ENCODE measurements at regions not wholly inside any gene's neighbourhood (a gene's known extent, or its start where the extent isn't known, plus 50 kb on each side); places are given as distances from the start of the nearest gene placed in this dataset.

- H2BK120ac ChIP-seq (ENCODE audit: low read depth, low read length, poor library complexity, severe bottlenecking): no peak overlapping the region
- peak; percentile 47 for TF ChIP-seq CTCF (conservative IDR thresholded peaks at IDR 0.05)
- peak; percentile 45 for DNase-seq
These were observed 117.9 kb upstream of the PRB2 start for GRCh38 chr12:11513288-11513687.

More at GRCh38 chr12:11513288-11513687, 117.9 kb upstream of the PRB2 start:
- H3T11ph ChIP-seq (ENCODE audit: low read length): no peak overlapping the region
- no peak overlapping the region for H4K8ac ChIP-seq (replicated peaks; ENCODE audit: insufficient read length, low read depth, low read length)
- H2AFZ ChIP-seq (ENCODE audit: low read length): no peak overlapping the region
- H3K9me3 ChIP-seq (ENCODE audit: control insufficient read depth, low read depth, low read length): no peaks in the 10 kb centered on the region
- H3K27ac ChIP-seq (ENCODE audit: insufficient read length, low read depth, low read length): no peak overlapping the region
- no peak overlapping the region for H2BK12ac ChIP-seq (ENCODE audit: insufficient read length, low read depth, low read length)
- no peaks in the 10 kb centered on the region for H3K79me2 ChIP-seq (ENCODE audit: insufficient read depth, low read length)
- no peak overlapping the region for H3K56ac ChIP-seq (ENCODE audit: insufficient read length, low read depth, low read length)
- H3K9ac ChIP-seq (ENCODE audit: extremely low read depth, insufficient read length, low read length): no peak overlapping the region
- H3K4ac ChIP-seq (ENCODE audit: low read depth, low read length): no peak overlapping the region
- H3K36me3 Mint-ChIP-seq (ENCODE audit: insufficient read depth in 1 of 3, low read depth in 3 of 3): no peaks in the 10 kb centered on the region
- H3K4me2 ChIP-seq (ENCODE audit: insufficient read depth, insufficient read length, low read length): no peak overlapping the region
- no peak overlapping the region for H3K4me3 Mint-ChIP-seq
- no peaks in the 10 kb centered on the region for H3K79me1 ChIP-seq (ENCODE audit: insufficient read depth, low read depth, low read length, poor library complexity, severe bottlenecking)
- no peak overlapping the region for H2AK5ac ChIP-seq (ENCODE audit: insufficient read length, low read length)
- no peak overlapping the region for H3K23ac ChIP-seq (ENCODE audit: insufficient read length, low read depth, low read length)
- no peak overlapping the region; a peak in 1 of 7 replicates for H3K27ac Mint-ChIP-seq
- no peak overlapping the region for H3K14ac ChIP-seq (ENCODE audit: insufficient read depth, low read length)
- peaks cover 8% of the 10 kb centered on the region; the same call in 1 of the 2 replicates for H3K4me1 ChIP-seq (ENCODE audit: insufficient read depth, low read length)
- no peak overlapping the region for H4K5ac ChIP-seq (ENCODE audit: insufficient read length, low read depth, low read length)
- H3K27me3 Mint-ChIP-seq (ENCODE audit: low read depth): no peaks in the 10 kb centered on the region; the same call in 1 of the 2 replicates
- no peaks in the 10 kb centered on the region for H3K23me2 ChIP-seq (ENCODE audit: insufficient read length, low read depth, low read length, poor library complexity, severe bottlenecking)
- H2BK5ac ChIP-seq (ENCODE audit: insufficient read length, low read length): no peak overlapping the region
- H4K20me1 ChIP-seq (ENCODE audit: control insufficient read depth, insufficient read depth, insufficient read length): no peaks in the 10 kb centered on the region
- no peak overlapping the region for H3K18ac ChIP-seq (ENCODE audit: insufficient read length, low read depth, low read length)
- peaks cover 0 to 1% of the 10 kb centered on the region in 2 experiments; a peak in 1 of 5 replicates for H3K9me3 Mint-ChIP-seq
- H3K27me3 ChIP-seq (ENCODE audit: insufficient read depth, low read length): no peaks in the 10 kb centered on the region
- no peak overlapping the region for H2BK20ac ChIP-seq (ENCODE audit: low read depth, low read length, poor library complexity, severe bottlenecking)
- no CpG with 5 or more reads among the region's 4 CpGs for WGBS (ENCODE audit: extremely low coverage, insufficient read length, low lambda C conversion rate)
- no peak overlapping the region for H2BK15ac ChIP-seq (ENCODE audit: low read depth, low read length)
- H4K91ac ChIP-seq (ENCODE audit: insufficient read length, low read depth, low read length): no peak overlapping the region
- H3K4me1 Mint-ChIP-seq: peaks cover 18% of the 10 kb centered on the region in 2 experiments
